ENCODE measurements at regions not wholly inside any gene's neighbourhood (a gene's known extent, or its start where the extent isn't known, plus 50 kb on each side); places are given as distances from the start of the nearest gene placed in this dataset.

GRCh38 chr2:2705871-2706270, 374.8 kb upstream of the MYT1L start:
- no peak for ATAC-seq (ENCODE audit: low read depth)
- Histone ChIP-seq H3K27ac (ENCODE audit: insufficient read depth, low read length) (no peak overlapping the region), H3K4me3 (ENCODE audit: insufficient read depth, low read depth, low read length) (no peak overlapping the region), H4K20me1 (ENCODE audit: insufficient read depth, low read length) (no peaks in the 10 kb centered on the region), H3K9ac (ENCODE audit: low read depth, low read length) (no peak overlapping the region), H3K9me3 (ENCODE audit: control insufficient read depth, insufficient read depth, low read length) (peaks cover 60% of the 10 kb centered on the region), H3K4me1 (ENCODE audit: control insufficient read depth, insufficient read depth, low read length) (no peaks in the 10 kb centered on the region), H3K27me3 (ENCODE audit: control insufficient read depth, insufficient read depth, low read length) (no peaks in the 10 kb centered on the region), H4K8ac (ENCODE audit: low read depth in 2 of 2, low read length in 2 of 2) (no peak overlapping the region), H2AFZ (replicated peaks; ENCODE audit: low read length, poor library complexity) (no peak overlapping the region), H3K36me3 (ENCODE audit: control insufficient read depth, insufficient read depth, low read length) (no peaks in the 10 kb centered on the region), H2AK9ac (replicated peaks; ENCODE audit: low read depth, low read length, poor library complexity) (no peak overlapping the region), H3K14ac (replicated peaks; ENCODE audit: low read depth, low read length) (no peak overlapping the region), H4K91ac (ENCODE audit: insufficient read depth, low read depth, low read length) (no peak overlapping the region), H3K4ac (ENCODE audit: low read depth, low read length) (no peak overlapping the region), H2AK5ac (ENCODE audit: low read depth, low read length) (no peak overlapping the region), H2BK120ac (ENCODE audit: low read depth, low read length) (no peak overlapping the region), H3K9me1 (ENCODE audit: insufficient read depth, low read length) (no peaks in the 10 kb centered on the region), H3K56ac (ENCODE audit: extremely low read depth, insufficient read depth, low read length) (no peak overlapping the region), H4K5ac (ENCODE audit: low read depth, low read length) (no peak overlapping the region), H2BK5ac (ENCODE audit: low read depth, low read length, poor library complexity, severe bottlenecking) (no peak overlapping the region), H3K18ac (ENCODE audit: low read depth, low read length) (no peak overlapping the region), H3K4me2 (ENCODE audit: low read depth, low read length) (no peak overlapping the region), H3K79me1 (ENCODE audit: low read depth in 1 of 2, low read length in 2 of 2) (no peaks in the 10 kb centered on the region), H2BK15ac (ENCODE audit: low read depth, low read length) (no peak overlapping the region), H2BK20ac (ENCODE audit: low read depth, low read length) (no peak overlapping the region), H3K23ac (ENCODE audit: low read depth, low read length) (no peak overlapping the region)
- in situ Hi-C loops (cut with MboI; ENCODE audit: low sequenced_read_pairs) (no loop called here), dilution Hi-C loops (cut with HindIII; ENCODE audit: low sequenced_read_pairs, unreplicated experiment) (no loop called here), intact Hi-C loops (cut with micrococcal nuclease) (no loop called here)
- no TSS peak for BruUV-seq (replicated peaks)
- ChIA-PET POLR2A (ENCODE audit: unreplicated experiment) (no interaction called here), CTCF (no interaction called here)
- TF ChIP-seq MAFK (IDR thresholded peaks at IDR 0.05; ENCODE audit: low read depth, low read length) (no peak), CHD1 (IDR thresholded peaks at IDR 0.05; ENCODE audit: low read depth, low read length) (no peak), SMC3 (IDR thresholded peaks at IDR 0.05; ENCODE audit: low read depth, low read length) (no peak), USF2 (IDR thresholded peaks at IDR 0.05; ENCODE audit: low read depth, low read length) (no peak), MXI1 (IDR thresholded peaks at IDR 0.05; ENCODE audit: borderline replicate concordance, low read depth, low read length) (no peak), RAD21 (IDR thresholded peaks at IDR 0.05; ENCODE audit: low read length) (no peak), ELK1 (IDR thresholded peaks at IDR 0.05; ENCODE audit: borderline replicate concordance, low read depth, low read length) (no peak), RFX5 (IDR thresholded peaks at IDR 0.05; ENCODE audit: low read depth, low read length) (no peak), POLR2A (IDR thresholded peaks at IDR 0.05; ENCODE audit: low read depth, low read length) (no peak), BHLHE40 (IDR thresholded peaks at IDR 0.05; ENCODE audit: low read depth, low read length) (no peak), CEBPB (IDR thresholded peaks at IDR 0.05; ENCODE audit: low read depth, low read length) (no peak), FOS (IDR thresholded peaks at IDR 0.05; ENCODE audit: low read depth, low read length) (no peak), NFE2L2 (IDR thresholded peaks at IDR 0.05; ENCODE audit: low read depth, low read length) (no peak), CTCF (conservative IDR thresholded peaks at IDR 0.05; ENCODE audit: low read depth, low read length) (no peak), MAZ (IDR thresholded peaks at IDR 0.05; ENCODE audit: borderline replicate concordance, low read depth, low read length) (no peak), RCOR1 (IDR thresholded peaks at IDR 0.05; ENCODE audit: insufficient replicate concordance, low read length) (no peak)
- DNase-seq: no peak
- 71% methylated on average over 8 of the region's 10 CpGs; no CpG with 5 or more reads in 1 of the 2 experiments for WGBS, 2 experiments (ENCODE audit: extremely low coverage in 2 of 2, insufficient read length in 1 of 2)
